T-helper 2 cell treated with Interferon-gamma antibody and Interleukin-4, amounts not matched to agents 5 μg/mL and 100 μg/mL, for 36 hours (primary cell): ENCODE measurements at regions not wholly inside any gene's neighbourhood (a gene's known extent, or its start where the extent isn't known, plus 50 kb on each side); places are given as distances from the start of the nearest gene placed in this dataset.

ENCODE experiments used
- DNase-seq: peaks from one replicate; pipeline ENCODE4 v3.0.0; 2021; ENCODE audit warnings: low spot score
- H3K27ac Mint-ChIP-seq: one replicate; pipeline ENCODE4 v1.8.0; 2021; ENCODE audit warnings: mild to moderate bottlenecking, mixed read lengths
- H3K27me3 Mint-ChIP-seq: one replicate; pipeline ENCODE4 v1.8.0; 2021; ENCODE audit warnings: low read depth, mixed read lengths
- H3K36me3 Mint-ChIP-seq: one replicate; pipeline ENCODE4 v1.8.0; 2021; ENCODE audit warnings: low read depth, mixed read lengths
- H3K4me1 Mint-ChIP-seq: one replicate; pipeline ENCODE4 v1.8.0; 2021; ENCODE audit warnings: low read depth, mixed read lengths
- H3K4me3 Mint-ChIP-seq: one replicate; pipeline ENCODE4 v1.8.0; 2022; ENCODE audit warnings: mild to moderate bottlenecking, moderate library complexity, mixed read lengths
- H3K9me3 Mint-ChIP-seq: one replicate; pipeline ENCODE4 v1.8.0; 2021; ENCODE audit warnings: mixed read lengths

- Mint-ChIP-seq H3K27me3 (no peaks in the 10 kb centered on the region), H3K27ac (no peak overlapping the region), H3K36me3 (no peaks in the 10 kb centered on the region), H3K9me3 (peaks cover 8% of the 10 kb centered on the region), H3K4me1 (no peaks in the 10 kb centered on the region), H3K4me3 (no peak overlapping the region)
- DNase-seq: no peak
These were observed 281.0 kb upstream of the MTNR1B start for GRCh38 chr11:92688416-92688815.

GRCh38 chr11:92692826-92693546 lies 276.5 kb upstream of the MTNR1B start:
- Mint-ChIP-seq H3K4me3 (no peak overlapping the region), H3K36me3 (no peaks in the 10 kb centered on the region), H3K27ac (no peak overlapping the region), H3K27me3 (no peaks in the 10 kb centered on the region), H3K9me3 (no peaks in the 10 kb centered on the region), H3K4me1 (peaks cover 4% of the 10 kb centered on the region)
- no peak for DNase-seq

- Mint-ChIP-seq H3K27me3 (no peaks in the 10 kb centered on the region), H3K36me3 (no peaks in the 10 kb centered on the region), H3K4me3 (no peak overlapping the region), H3K27ac (no peak overlapping the region), H3K4me1 (peaks cover 4% of the 10 kb centered on the region), H3K9me3 (no peaks in the 10 kb centered on the region)
- DNase-seq: no peak
These were observed 273.4 kb upstream of the MTNR1B start for GRCh38 chr11:92696076-92696475.

DNA sequence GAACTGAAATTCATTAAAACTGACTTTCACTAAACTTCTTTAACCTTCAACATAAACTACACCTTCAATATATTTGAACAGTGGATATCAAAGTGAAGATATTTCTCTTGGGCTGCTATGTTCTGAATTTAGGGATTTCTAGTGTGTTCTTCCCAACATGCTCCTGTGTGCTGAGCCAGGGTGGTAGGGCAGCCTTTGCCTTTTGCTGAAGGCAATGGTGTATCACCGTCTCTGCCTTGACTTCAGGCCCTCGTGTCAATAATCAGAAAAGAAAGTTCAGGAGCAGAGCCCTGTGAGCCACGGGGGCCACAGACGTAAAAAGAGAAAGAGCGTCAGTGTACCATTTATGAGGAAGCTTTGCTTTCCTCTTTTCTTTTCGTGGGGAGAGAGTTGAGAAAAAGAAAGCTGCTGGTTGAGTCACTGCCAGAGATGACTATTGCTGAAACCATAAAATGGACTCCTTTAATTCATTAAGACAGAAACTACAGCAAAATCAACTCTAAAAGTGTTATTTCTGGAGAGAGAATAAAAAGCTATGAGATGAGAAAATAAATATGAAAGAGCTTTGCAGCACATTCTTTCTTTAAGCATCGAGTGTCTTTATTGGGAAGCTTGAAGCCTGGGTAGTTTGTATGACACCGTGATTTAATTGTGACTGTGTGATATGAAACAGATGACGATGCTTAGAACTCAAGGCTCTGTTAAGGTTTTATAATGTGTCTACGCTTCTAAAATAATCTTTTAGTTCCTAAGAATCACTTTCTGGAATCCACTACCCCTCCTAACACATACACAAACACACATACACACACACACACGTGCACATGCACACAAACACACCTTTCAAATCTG lies 271.8 kb upstream of the MTNR1B start:
- no peak for DNase-seq

DNA sequence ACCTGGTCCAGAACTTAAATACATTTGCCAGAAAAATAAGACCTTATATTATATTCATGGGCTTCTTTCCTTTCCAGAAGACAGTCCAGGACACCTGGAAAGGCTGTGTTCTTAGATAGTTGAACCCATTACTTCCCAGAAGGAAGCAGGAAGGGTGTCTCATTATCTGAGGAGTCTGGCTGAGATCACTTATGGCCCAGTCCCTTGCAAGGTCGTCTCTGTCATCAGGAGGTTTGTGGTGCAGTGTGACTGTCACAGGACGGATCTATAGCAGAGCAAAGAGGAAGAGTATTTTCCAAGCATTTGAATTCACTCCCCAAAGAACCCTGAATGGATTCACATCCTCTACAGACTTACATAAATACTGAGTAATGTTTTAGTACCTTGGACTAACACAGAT lies 270.7 kb upstream of the MTNR1B start:
- H3K27me3 Mint-ChIP-seq: no peaks in the 10 kb centered on the region
- H3K36me3 Mint-ChIP-seq: no peaks in the 10 kb centered on the region
- H3K4me1 Mint-ChIP-seq: peaks cover 4% of the 10 kb centered on the region
- no peak overlapping the region for H3K4me3 Mint-ChIP-seq
- no peak overlapping the region for H3K27ac Mint-ChIP-seq
- DNase-seq: no peak
- H3K9me3 Mint-ChIP-seq: no peaks in the 10 kb centered on the region

More for the DNA sequence above, 271.8 kb upstream of the MTNR1B start:
- peak overlapping the region; percentile 43 for H3K4me3 Mint-ChIP-seq
- H3K27me3 Mint-ChIP-seq: no peaks in the 10 kb centered on the region
- H3K9me3 Mint-ChIP-seq: no peaks in the 10 kb centered on the region
- no peaks in the 10 kb centered on the region for H3K36me3 Mint-ChIP-seq
- H3K27ac Mint-ChIP-seq: no peak overlapping the region
- peaks cover 4% of the 10 kb centered on the region for H3K4me1 Mint-ChIP-seq

DNA sequence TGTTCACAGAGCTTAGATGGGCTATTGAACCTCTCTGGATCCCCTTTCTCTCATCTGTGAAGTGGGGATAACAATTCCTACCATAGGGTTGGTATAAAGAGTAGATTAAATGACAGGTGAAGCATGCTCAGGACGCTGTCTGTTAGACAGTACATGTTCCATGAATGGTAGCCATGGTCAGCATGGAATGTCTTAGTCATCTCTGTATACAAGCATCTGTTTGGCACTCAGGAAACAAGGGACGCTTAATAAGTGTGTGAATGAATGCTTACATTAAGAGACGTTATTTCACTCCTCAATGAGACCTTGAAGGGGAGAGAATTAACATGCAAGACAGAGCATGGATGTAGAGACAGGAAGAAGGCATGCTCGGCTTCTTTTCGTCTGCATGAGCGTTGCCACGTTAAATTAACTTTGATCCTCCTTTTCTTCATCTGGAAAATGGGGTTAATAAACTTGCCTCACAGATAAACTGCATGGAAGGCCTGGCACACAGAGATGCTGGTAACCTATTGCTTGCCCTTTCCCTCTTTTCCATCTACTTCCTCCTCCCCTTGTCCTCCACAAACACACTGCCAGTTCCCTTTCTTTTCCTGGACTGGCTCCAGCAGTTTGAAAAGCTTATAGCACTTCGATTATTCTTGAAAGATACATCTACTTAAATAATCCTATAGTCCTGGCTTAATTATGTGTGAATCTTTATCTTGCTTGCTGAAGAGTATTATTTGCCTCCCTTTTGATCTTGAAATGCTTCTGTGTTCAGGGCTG lies 267.2 kb upstream of the MTNR1B start:
- Mint-ChIP-seq H3K36me3 (no peaks in the 10 kb centered on the region), H3K4me1 (peaks cover 4% of the 10 kb centered on the region), H3K27ac (no peak overlapping the region), H3K9me3 (peaks cover 21% of the 10 kb centered on the region), H3K27me3 (no peaks in the 10 kb centered on the region), H3K4me3 (no peak overlapping the region)
- no peak for DNase-seq

GRCh38 chr11:92702805-92703448 lies 266.5 kb upstream of the MTNR1B start:
- Mint-ChIP-seq H3K9me3 (peaks cover 21% of the 10 kb centered on the region), H3K4me3 (no peak overlapping the region), H3K36me3 (no peaks in the 10 kb centered on the region), H3K4me1 (no peaks in the 10 kb centered on the region), H3K27me3 (no peaks in the 10 kb centered on the region), H3K27ac (no peak overlapping the region)
- DNase-seq: no peak

DNA sequence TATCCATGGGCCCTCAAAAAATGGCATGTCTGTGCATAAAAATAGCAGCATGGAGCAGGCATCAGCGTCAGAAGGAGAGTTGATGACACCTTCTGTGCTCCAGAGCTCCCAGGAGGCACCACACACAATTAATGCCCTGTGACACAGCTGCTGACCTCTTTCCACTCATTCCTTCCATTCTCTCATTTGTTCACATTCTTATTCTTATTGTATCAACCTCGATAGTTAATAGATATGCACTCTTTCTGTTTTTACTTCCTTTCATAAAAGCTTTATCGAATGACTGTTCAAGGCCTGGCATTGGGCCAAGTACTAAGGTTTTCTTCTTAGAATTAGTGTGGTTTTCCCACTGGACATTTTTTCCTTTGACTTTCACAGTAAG lies 266.0 kb upstream of the MTNR1B start:
- H3K27me3 Mint-ChIP-seq: no peaks in the 10 kb centered on the region
- DNase-seq: no peak

DNA sequence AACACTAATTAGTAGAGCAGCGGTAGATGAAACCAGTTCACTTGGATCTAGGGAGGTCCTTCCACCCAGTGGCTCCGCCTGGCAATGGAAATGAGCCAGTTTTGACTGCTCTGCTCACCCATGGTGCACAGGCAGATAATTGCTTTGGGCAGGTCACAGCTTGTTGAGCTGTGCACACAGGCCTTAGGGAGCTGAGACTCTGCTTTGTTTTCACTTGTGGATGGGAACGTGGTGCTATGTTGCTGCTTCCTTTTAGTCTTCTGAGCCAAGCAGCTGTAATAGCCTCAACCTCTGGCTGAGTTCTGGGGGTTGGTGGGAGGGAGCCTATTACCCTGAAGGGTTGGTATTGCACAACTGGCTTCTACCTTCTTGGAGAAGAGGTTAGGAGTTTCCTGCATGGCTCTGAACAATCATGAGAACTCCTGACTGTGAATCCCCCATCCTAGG lies 262.3 kb upstream of the MTNR1B start:
- no peaks in the 10 kb centered on the region for H3K4me1 Mint-ChIP-seq
- H3K9me3 Mint-ChIP-seq: peaks cover 21% of the 10 kb centered on the region
- H3K27me3 Mint-ChIP-seq: no peaks in the 10 kb centered on the region
- DNase-seq: no peak
- no peak overlapping the region for H3K4me3 Mint-ChIP-seq
- H3K36me3 Mint-ChIP-seq: no peaks in the 10 kb centered on the region
- H3K27ac Mint-ChIP-seq: no peak overlapping the region

More for the DNA sequence above, 266.0 kb upstream of the MTNR1B start:
- no peak overlapping the region for H3K4me3 Mint-ChIP-seq
- H3K36me3 Mint-ChIP-seq: no peaks in the 10 kb centered on the region
- no peak overlapping the region for H3K27ac Mint-ChIP-seq
- peaks cover 21% of the 10 kb centered on the region for H3K9me3 Mint-ChIP-seq
- no peaks in the 10 kb centered on the region for H3K4me1 Mint-ChIP-seq

DNA sequence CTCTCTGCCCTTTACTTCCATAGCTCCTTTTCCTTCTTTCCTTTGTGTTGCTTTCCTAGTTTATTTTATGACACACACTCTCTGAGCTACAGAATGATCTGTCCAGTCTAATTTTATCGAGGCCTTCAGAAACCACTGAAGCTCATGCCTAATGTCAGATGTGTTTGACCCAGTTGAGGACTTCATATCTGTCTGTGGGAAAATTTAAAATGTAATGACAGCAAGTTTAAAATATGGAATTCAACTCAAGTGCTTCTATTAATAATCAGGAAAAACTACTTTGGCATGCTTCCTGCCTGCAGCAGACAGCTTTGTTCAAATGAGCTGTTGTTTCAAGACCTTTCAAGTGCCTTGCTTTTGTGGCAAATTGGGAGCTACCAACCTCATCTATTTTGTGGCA lies 261.8 kb upstream of the MTNR1B start:
- no peak for DNase-seq
- peaks cover 21% of the 10 kb centered on the region for H3K9me3 Mint-ChIP-seq
- no peaks in the 10 kb centered on the region for H3K27me3 Mint-ChIP-seq
- no peak overlapping the region for H3K27ac Mint-ChIP-seq
- H3K4me3 Mint-ChIP-seq: no peak overlapping the region
- H3K36me3 Mint-ChIP-seq: no peaks in the 10 kb centered on the region
- no peaks in the 10 kb centered on the region for H3K4me1 Mint-ChIP-seq

DNA sequence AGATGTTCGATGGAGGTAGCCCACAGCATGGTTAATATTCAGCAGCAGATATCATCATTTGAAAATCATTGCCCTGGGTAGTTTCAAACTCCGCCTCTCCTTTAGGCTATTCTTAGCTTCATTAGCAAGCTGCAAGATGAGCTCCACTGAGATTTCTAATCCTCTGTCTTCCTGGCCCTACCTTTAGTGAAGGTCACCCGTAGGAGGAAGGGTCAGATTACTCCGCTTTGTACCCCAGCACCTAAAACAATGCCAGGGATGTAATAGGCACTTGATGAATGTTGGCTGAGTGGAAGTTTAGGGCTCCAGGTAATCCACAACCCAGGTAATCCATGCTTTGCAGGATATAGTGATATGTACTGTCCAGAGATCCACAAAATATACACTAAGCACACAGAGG lies 260.1 kb upstream of the MTNR1B start:
- Mint-ChIP-seq H3K27ac (no peak overlapping the region), H3K4me3 (no peak overlapping the region), H3K36me3 (no peaks in the 10 kb centered on the region), H3K9me3 (peaks cover 20% of the 10 kb centered on the region), H3K27me3 (no peaks in the 10 kb centered on the region), H3K4me1 (no peaks in the 10 kb centered on the region)
- DNase-seq: no peak

- no peaks in the 10 kb centered on the region for H3K36me3 Mint-ChIP-seq
- DNase-seq: no peak
- H3K27me3 Mint-ChIP-seq: no peaks in the 10 kb centered on the region
These were observed 257.5 kb upstream of the MTNR1B start for GRCh38 chr11:92711926-92712325.

GRCh38 chr11:92714111-92714510 lies 255.3 kb upstream of the MTNR1B start:
- Mint-ChIP-seq H3K36me3 (no peaks in the 10 kb centered on the region), H3K27ac (no peak overlapping the region), H3K4me1 (no peaks in the 10 kb centered on the region), H3K27me3 (no peaks in the 10 kb centered on the region), H3K9me3 (no peaks in the 10 kb centered on the region), H3K4me3 (no peak overlapping the region)
- DNase-seq: no peak

More at GRCh38 chr11:92711926-92712325, 257.5 kb upstream of the MTNR1B start:
- Mint-ChIP-seq H3K9me3 (no peaks in the 10 kb centered on the region), H3K4me3 (no peak overlapping the region), H3K27ac (no peak overlapping the region), H3K4me1 (no peaks in the 10 kb centered on the region)
